ENCODE measurements at regions not wholly inside any gene's neighbourhood (a gene's known extent, or its start where the extent isn't known, plus 50 kb on each side); places are given as distances from the start of the nearest gene placed in this dataset.

DNA sequence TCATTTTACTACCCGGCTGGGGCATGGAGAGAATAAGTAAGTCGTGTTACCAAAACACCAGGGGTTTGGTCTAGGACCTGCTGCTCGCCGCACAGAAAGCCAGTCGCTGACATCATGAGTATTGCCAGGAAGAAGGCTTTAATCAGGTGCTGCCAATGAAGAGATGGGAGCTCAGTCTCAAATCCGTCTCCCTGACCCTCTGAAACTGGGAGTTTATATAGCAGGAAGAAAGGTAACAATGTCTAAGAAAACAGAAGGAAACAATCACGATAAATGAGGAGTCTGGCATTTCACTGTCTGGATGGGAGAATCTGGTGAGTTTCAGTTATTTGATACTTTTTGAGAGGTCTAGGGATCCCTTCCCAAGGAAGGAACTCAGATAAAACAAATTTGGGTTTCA, 437.9 kb upstream of the JARID2 start:
- TF ChIP-seq, protein P1, sequence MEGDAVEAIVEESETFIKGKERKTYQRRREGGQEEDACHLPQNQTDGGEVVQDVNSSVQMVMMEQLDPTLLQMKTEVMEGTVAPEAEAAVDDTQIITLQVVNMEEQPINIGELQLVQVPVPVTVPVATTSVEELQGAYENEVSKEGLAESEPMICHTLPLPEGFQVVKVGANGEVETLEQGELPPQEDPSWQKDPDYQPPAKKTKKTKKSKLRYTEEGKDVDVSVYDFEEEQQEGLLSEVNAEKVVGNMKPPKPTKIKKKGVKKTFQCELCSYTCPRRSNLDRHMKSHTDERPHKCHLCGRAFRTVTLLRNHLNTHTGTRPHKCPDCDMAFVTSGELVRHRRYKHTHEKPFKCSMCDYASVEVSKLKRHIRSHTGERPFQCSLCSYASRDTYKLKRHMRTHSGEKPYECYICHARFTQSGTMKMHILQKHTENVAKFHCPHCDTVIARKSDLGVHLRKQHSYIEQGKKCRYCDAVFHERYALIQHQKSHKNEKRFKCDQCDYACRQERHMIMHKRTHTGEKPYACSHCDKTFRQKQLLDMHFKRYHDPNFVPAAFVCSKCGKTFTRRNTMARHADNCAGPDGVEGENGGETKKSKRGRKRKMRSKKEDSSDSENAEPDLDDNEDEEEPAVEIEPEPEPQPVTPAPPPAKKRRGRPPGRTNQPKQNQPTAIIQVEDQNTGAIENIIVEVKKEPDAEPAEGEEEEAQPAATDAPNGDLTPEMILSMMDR (IDR thresholded peaks at IDR 0.05) = no peak
- no peak for TF ChIP-seq SIN3A (IDR thresholded peaks at IDR 0.05; ENCODE audit: borderline replicate concordance, insufficient read depth, low read depth, low read length)
